Frontal cortex (tissue), 3 donors: ENCODE measurements at regions not wholly inside any gene's neighbourhood (a gene's known extent, or its start where the extent isn't known, plus 50 kb on each side); places are given as distances from the start of the nearest gene placed in this dataset.
"Not testable (repeated sequence)": the region's sequence is repeated elsewhere in the genome, so short reads cannot be mapped to it uniquely, and the experiment has no call there.

ENCODE experiments used
- DNase-seq, 2 donors: peaks; one replicate each; pipeline ENCODE4 v3.0.0; 2012; ENCODE audit warnings: low spot score in 2 of 2
- FAIRE-seq: peaks from 2 replicates; lab custom pipeline; 2012; peaks lifted over from hg19 to GRCh38; lab: Jason Lieb, UNC
- donor health status: control.
- donor health status: control.
- donor health status: control.

DNA sequence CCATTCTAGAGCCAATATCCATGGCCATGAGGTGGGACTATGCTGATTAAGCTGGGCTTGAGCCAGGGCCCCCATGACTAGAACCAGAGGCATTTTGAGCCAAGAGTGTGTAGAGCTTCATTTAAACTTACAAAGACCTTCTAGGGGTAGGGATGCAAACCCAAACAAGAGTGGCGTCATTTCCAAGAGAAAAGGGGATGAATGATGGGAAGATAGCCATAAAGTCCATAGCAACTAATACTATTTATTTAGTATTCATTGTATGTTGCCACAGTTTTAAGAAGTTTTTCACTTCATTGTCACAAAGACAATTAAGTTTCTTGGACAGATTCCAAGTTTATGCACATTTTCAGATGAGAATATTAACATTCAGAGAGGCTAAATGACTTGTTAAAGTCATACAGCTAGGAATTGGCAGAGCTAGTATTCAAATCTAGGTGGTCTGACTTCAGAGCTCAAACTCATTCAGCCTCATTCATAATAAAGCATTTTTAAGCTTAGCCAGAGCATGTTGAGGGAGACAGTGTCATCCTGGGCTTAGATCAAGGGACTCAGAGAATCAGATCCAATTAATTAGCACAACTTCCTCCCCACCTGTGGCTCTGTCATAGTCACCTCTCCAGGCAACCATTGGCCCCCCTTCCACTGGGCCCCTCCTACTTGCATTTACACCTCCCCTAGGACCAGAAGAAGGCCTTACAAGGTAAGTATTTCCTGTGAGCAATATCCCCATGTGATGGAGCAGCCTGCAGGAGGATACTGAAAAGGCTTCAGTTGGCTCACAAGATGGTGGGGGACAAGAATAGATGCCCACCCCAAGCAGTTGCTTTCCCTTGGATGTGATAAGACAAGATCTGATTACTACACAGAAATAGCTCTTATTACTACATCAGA lies 95.0 kb upstream of the PCSK1 start:
- DNase-seq (no peak), FAIRE-seq (no peak)

- DNase-seq (no peak), FAIRE-seq (no peak)
These were observed 95.9 kb upstream of the PCSK1 start for GRCh38 chr5:96528826-96529474.

DNA sequence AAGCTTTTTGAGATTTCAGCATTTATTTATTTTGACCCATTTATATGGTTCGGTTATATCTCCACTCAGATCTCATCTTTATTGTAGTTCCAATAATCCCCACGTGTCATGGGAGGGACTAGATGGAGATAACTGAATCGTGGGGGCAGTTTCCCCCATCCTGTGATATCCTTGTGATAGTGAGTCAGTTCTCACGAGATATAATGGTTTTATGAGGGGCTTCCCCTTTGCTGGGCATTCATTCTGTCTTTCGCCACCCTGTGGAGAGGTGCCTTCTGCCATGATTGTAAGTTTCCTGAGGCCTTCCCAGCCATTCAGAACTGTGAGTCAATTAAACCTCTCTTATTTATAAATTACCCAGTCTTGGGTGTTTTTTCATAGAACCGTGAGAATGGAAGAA lies 96.5 kb upstream of the PCSK1 start:
- FAIRE-seq = no peak
- DNase-seq = no peak

- DNase-seq (no peak), FAIRE-seq (no peak)
These were observed 97.9 kb upstream of the PCSK1 start for GRCh38 chr5:96530901-96531300.

DNA sequence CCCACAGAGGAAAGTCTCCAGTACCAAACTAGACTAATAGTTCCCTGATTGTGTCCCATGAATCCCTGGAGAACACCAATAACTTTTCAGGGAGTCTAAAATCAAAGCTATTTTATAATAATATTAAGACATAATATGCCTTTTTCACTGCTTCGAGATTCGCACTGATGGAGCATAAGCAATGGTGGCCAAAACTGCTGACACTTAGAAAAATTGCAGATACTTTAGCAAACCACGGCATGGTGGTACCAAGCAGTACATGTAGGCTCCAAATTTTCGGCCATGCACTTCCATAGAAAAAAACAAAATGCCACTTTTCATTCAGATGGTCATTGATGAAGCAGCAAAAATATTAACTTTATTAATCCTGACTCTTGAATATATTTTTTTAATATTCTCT lies 100.3 kb upstream of the PCSK1 start:
- DNase-seq (no peak), FAIRE-seq (no peak)

DNA sequence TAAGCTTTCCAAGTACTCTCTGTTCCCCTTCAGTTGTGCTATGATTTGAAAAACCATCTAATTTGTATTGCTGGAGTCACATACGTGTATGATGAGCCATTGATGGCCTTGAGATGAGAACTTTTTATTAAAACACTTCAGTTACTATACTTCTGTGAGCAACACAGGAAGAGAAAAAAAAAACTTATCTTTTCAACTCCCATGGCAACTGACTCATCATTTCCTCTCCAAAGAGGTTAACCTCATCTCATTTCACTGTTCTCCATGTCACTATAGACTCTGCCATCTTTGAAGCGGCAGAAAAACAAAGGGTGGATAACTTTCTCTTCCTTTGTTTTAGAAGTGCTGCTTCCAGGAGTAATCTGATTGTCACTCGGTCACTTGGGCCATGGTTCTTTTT lies 104.3 kb upstream of the PCSK1 start:
- DNase-seq (no peak), FAIRE-seq (no peak)

GRCh38 chr5:96538808-96539250 lies 105.8 kb upstream of the PCSK1 start:
- FAIRE-seq (no peak), DNase-seq (no peak)

DNA sequence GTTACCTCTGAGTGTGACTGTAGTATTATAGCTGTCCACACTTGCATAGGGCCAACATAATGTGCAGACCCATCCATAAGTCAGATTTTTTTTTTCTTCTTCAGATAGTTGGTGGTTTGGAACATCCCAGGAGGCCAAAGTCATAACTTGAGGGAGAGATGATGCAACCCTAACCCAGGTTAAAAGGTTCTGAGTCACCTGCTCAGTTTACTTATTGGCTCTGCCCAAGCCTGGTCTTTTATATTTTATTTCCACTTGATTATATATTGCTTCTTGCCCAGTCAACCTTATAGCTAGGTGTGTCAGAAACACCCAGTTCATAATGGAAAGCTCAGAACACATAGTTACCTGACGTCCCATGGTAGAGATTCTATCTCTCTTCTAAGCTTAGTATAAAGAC lies 113.1 kb upstream of the PCSK1 start:
- FAIRE-seq (no peak), DNase-seq (no peak)

- DNase-seq (no peak), FAIRE-seq (no peak)
These were observed 114.4 kb upstream of the PCSK1 start for GRCh38 chr5:96547486-96547885.

- FAIRE-seq (no peak), DNase-seq (no peak)
These were observed 113.3 kb upstream of the CAST start for GRCh38 chr5:96548905-96549304.

GRCh38 chr5:96560857-96561256 lies 101.3 kb upstream of the CAST start:
- not testable (repeated sequence) for FAIRE-seq, DNase-seq

GRCh38 chr5:96562614-96563013 lies 99.6 kb upstream of the CAST start:
- no peak for DNase-seq
- no peak for FAIRE-seq

GRCh38 chr5:96563816-96564215 lies 98.4 kb upstream of the CAST start:
- DNase-seq = no peak
- no peak for FAIRE-seq

- peak in 1 of 2 donors; percentile 11 for DNase-seq
These were observed 96.5 kb upstream of the CAST start for GRCh38 chr5:96565582-96566265.

DNA sequence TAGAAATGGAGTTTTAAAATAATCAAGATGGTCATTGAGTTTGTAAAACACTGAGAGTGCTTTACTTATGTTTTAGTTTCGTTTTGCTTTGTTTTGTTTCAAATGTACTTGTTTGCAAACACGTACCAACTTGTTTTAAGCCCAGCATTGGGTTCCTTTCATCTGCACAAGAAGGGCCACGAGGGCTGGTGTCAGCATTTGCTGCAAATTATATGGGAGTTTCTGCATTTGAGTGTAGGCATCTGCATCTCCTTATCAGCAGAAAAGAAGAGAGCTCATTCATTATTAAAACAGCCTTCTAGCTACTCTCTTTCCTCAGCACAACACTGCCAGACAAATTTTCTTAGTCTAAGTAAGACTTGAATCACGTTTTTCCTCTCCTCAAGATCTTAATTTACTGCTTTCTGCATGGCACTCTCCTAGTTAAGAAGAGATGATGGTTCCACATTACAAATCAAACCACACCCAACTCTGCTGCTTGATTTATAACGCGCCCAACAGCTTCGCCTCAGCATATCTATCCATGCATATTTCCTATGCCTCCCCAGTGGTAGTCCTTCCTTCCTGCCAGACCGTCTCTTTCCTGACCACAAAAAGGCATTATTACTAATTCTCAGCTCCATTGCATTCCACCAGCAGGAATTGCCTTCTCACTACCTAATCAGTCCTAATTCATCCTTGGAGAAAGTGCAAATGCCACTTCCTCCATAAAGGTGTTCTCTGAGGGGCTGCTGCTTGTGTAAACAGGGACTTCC lies 95.2 kb upstream of the CAST start:
- no peak for DNase-seq
- FAIRE-seq = no peak

More at GRCh38 chr5:96565582-96566265, 96.5 kb upstream of the CAST start:
- no peak for FAIRE-seq

- no peak for FAIRE-seq
- DNase-seq = no peak
These were observed 92.8 kb upstream of the CAST start for GRCh38 chr5:96569332-96569731.

GRCh38 chr5:96569770-96570169 lies 92.4 kb upstream of the CAST start:
- DNase-seq (no peak), FAIRE-seq (no peak)

DNA sequence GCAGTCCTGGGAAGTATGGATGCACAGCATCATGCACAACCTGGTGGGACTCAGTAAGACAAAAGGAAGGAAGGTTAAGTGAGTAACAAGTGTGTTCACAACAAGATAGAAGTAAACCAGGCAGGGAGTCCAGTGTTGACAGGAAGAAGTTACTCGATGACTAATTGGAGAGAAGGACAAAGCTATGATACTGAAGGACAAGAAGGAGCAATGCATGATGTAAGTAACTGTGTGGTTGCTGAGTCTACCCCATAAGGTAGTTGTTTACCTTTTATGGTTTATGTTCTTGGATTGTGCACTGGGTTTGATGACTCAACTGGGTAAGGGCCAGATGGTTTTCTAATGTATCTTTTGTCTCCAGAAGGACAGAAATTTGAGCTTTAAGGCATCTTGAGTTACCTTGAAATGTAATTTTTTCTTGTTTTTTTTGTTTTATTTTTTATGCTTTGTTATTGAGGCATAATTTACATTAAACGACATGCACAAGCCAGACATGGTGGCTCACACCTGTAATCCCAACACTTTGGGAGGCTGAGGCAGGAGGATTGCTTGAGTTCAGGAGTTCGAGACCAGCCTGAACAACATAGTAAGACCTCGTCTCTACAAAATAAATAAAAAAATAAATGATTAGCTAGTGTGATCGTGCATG lies 89.2 kb upstream of the CAST start:
- FAIRE-seq = no peak

GRCh38 chr5:96573513-96573894 lies 88.7 kb upstream of the CAST start:
- FAIRE-seq = no peak
- DNase-seq = no peak

More for the DNA sequence above, 89.2 kb upstream of the CAST start:
- peak in 1 of 2 donors; percentile 12 for DNase-seq

DNA sequence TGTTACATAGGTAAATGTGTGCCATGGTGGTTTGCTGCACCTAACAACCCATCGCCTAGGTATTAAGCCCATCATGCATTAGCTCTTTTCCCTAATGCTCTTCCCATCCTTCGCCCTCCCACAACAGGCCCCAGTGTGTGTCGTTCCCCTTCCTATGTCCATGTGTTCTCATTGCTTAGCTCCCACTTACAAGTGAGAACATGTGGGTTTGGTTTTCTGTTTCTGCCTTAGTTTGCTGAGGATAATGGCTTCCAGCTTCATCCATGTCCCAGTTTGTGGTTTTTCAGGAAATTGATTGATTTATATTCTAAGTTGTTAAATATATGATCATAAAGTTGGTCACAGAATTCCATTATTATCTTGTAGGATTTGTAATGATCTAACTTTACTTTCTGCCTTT lies 85.3 kb upstream of the CAST start:
- FAIRE-seq = no peak

More for the DNA sequence above, 85.3 kb upstream of the CAST start:
- DNase-seq = no peak
